Endothelial cell of umbilical vein (primary cell): ENCODE measurements at regions not wholly inside any gene's neighbourhood (a gene's known extent, or its start where the extent isn't known, plus 50 kb on each side); places are given as distances from the start of the nearest gene placed in this dataset.

ENCODE experiments used
- BruUV-seq: library from RNA; stranded (reverse); fragments of 400-500 nt; replicated peaks from 2 replicates; lab custom pipeline; 2021; lab: Mats Ljungman, UMichigan
- CTCF ChIA-PET: fragments of 300-600, 350-600 bp; sonication (Branson Sonifier 250); formaldehyde crosslinking; loops from one replicate; lab custom pipeline; 2021; ENCODE audit warnings: antibody characterized with exemption, inconsistent platforms; lab: Charles Lee
- POLR2A ChIA-PET: fragments of 300-600, 350-600 bp; sonication (Branson Sonifier 250); formaldehyde crosslinking; loops from one replicate; lab custom pipeline; 2021; ENCODE audit warnings: antibody characterized with exemption, inconsistent platforms; lab: Charles Lee
- DNase-seq: peaks from one replicate; pipeline ENCODE4 v3.0.0-alpha.2; 2011; ENCODE audit warnings: low read depth, low spot score
- FAIRE-seq: peaks from 2 replicates; lab custom pipeline; 2011; peaks lifted over from hg19 to GRCh38; lab: Jason Lieb, UNC
- H2AFZ ChIP-seq: 2 replicates; pipeline ENCODE4 v1.6.0; 2012; ENCODE audit warnings: low read depth, low read length, control low read depth, inconsistent platforms
- H3K27ac ChIP-seq: 2 replicates; pipeline ENCODE4 v1.5.1; 2011; ENCODE audit warnings: low read depth, mild to moderate bottlenecking, control low read depth, low read length, moderate library complexity; ENCODE audit not compliant: insufficient read depth
- H3K27me3 ChIP-seq, 2 experiments: 2 replicates each; pipeline versions ENCODE4 v1.6.0 to v1.6.1; 2011; ENCODE audit warnings: low read length in 2 of 2, mixed read lengths in 1 of 2; ENCODE audit not compliant: control insufficient read depth in 2 of 2, insufficient read depth in 2 of 2
- H3K36me3 ChIP-seq, 2 experiments: 2 replicates in 1 of 2; 3 replicates in 1 of 2; pipeline ENCODE4 v1.5.1; 2011; ENCODE audit warnings: low read length in 2 of 2, mild to moderate bottlenecking in 1 of 2, moderate library complexity in 1 of 2; ENCODE audit not compliant: control insufficient read depth in 2 of 2, insufficient read depth in 2 of 2; ENCODE audit errors: extremely low read depth in 1 of 2
- H3K4me1 ChIP-seq: 3 replicates; pipeline ENCODE4 v1.5.1; 2011; ENCODE audit warnings: mild to moderate bottlenecking, low read length; ENCODE audit not compliant: control insufficient read depth, insufficient read depth; ENCODE audit errors: extremely low read depth
- H3K4me2 ChIP-seq: 2 replicates; pipeline ENCODE4 v1.6.1; 2011; ENCODE audit warnings: low read length, control low read depth, mixed read lengths; ENCODE audit not compliant: insufficient read depth
- H3K4me3 ChIP-seq, 3 experiments: fragments of 200-600 bp in 1 of 3; sonication (generic), shearing (Covaris generic) in 1 of 3; replicated peaks in 1 of 3; 2 replicates each; pipeline ENCODE4 v1.5.1; 2011 to 2016; ENCODE audit warnings: control low read depth in 3 of 3, low read length in 3 of 3, mild to moderate bottlenecking in 2 of 3, inconsistent platforms in 1 of 3, low read depth in 1 of 3, moderate library complexity in 1 of 3; ENCODE audit not compliant: insufficient read depth in 1 of 3
- H3K79me2 ChIP-seq: 2 replicates; pipeline ENCODE4 v1.6.0; 2012; ENCODE audit warnings: low read length, inconsistent platforms; ENCODE audit not compliant: control insufficient read depth, insufficient read depth
- H3K9ac ChIP-seq: replicated peaks from 2 replicates; pipeline ENCODE3; 2011; ENCODE audit warnings: low read length, control low read depth; ENCODE audit not compliant: insufficient read depth; ENCODE audit errors: extremely low read depth
- H3K9me1 ChIP-seq: replicated peaks from 3 replicates; pipeline ENCODE4 v1.6.0; 2011; ENCODE audit warnings: mild to moderate bottlenecking, low read length; ENCODE audit not compliant: control insufficient read depth, insufficient read depth; ENCODE audit errors: extremely low read depth
- H3K9me3 ChIP-seq: replicated peaks from 2 replicates; pipeline ENCODE4 v1.5.1; 2012; ENCODE audit warnings: low read length, inconsistent platforms; ENCODE audit not compliant: control insufficient read depth, insufficient read depth
- H4K20me1 ChIP-seq: replicated peaks from 2 replicates; pipeline ENCODE3; 2011; ENCODE audit warnings: mild to moderate bottlenecking, low read length; ENCODE audit not compliant: control insufficient read depth, insufficient read depth; ENCODE audit errors: extremely low read depth
- EZH2 ChIP-seq: IDR thresholded peaks from 2 replicates; pipeline ENCODE4 v1.6.1; 2012; ENCODE audit warnings: borderline replicate concordance, low read depth, mild to moderate bottlenecking, moderate library complexity, low read length, inconsistent platforms; ENCODE audit not compliant: severe bottlenecking
- FOS ChIP-seq: IDR thresholded peaks from 2 replicates; pipeline ENCODE4 v1.6.1; 2011; ENCODE audit warnings: mild to moderate bottlenecking, low read length, moderate library complexity, borderline replicate concordance; ENCODE audit not compliant: insufficient read depth
- GATA2 ChIP-seq: IDR thresholded peaks from 2 replicates; pipeline ENCODE4 v1.7.0; 2011; ENCODE audit warnings: low read depth, mild to moderate bottlenecking, moderate library complexity, mixed read lengths, low read length; ENCODE audit not compliant: insufficient read length, insufficient read depth
- JUN ChIP-seq: IDR thresholded peaks from 2 replicates; pipeline ENCODE4 v1.6.1; 2011; ENCODE audit warnings: borderline replicate concordance, low read depth; ENCODE audit not compliant: insufficient read length, insufficient read depth
- MYC ChIP-seq: IDR thresholded peaks from one replicate; pipeline ENCODE4 v1.6.1; 2011; ENCODE audit warnings: mild to moderate bottlenecking, low read depth, low read length
- POLR2A ChIP-seq: IDR thresholded peaks from 2 replicates; pipeline ENCODE4 v1.6.1; 2012; ENCODE audit warnings: low read depth, mild to moderate bottlenecking, control low read depth, low read length
- POLR2AphosphoS5 ChIP-seq: IDR thresholded peaks from 2 replicates; pipeline ENCODE4 v1.6.1; 2012; ENCODE audit warnings: low read depth, mild to moderate bottlenecking, control low read depth, low read length, moderate library complexity; ENCODE audit not compliant: insufficient read depth
- dilution Hi-C: fragments of 300-500 bp; cut with MboI; formaldehyde crosslinking; loops from one replicate; pipeline ENCODE4 v1.15.0; 2019; ENCODE audit warnings: low sequenced_read_pairs; ENCODE audit not compliant: extremely low pct_ligation_motif_present
- intact Hi-C: fragments of 100-400 bp; cut with micrococcal nuclease; formaldehyde crosslinking; loops from one replicate; pipeline ENCODE4 v1.10.0; 2022
- TF ChIP-seq, protein P1 (sequence below): IDR thresholded peaks from 2 replicates; pipeline ENCODE4 v1.6.1; 2011; ENCODE audit not compliant: insufficient read depth, insufficient read length
- TF ChIP-seq, protein P2 (sequence below), 2 donors: IDR thresholded peaks; 1 replicate in 1 of 2; 2 replicates in 1 of 2; pipeline ENCODE4 v1.5.1; 2011; ENCODE audit warnings: low read length in 2 of 2, mild to moderate bottlenecking in 2 of 2, moderate library complexity in 2 of 2, control low read depth in 1 of 2, inconsistent platforms in 1 of 2, low read depth in 1 of 2; ENCODE audit not compliant: insufficient read depth in 1 of 2; ENCODE audit errors: extremely low read depth in 1 of 2

DNA sequence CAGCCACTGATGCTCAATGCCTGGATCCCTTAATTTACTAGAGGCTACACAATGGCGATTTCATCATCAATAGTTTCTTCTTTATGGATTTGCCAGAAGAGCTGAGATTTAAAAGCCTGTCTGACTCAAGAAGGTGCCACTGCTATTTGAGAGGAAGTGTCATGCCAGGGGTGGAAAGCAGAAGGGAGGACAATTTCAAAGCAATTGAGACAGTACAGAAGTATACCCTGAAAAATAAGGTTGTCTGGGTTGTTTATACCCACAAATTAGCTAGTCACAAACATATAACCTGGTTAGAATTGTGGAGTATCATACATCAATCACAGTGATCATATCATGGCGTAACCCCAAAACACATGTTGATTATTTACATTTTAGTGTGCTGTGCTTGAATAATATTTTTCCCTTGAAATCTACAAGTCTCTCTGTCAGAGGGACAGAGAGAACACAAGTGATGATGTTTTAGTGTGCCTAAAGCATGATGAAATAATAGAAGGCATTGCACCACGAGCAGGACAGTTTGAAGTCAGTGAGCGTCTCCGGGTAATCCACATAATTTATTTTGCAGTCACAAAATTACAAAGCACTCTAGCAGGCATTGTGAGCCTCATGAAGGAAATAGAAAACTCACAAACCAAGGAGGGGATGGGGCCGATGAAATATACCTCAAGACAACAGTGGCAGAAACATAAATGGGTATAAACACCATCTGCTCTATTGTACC is 312.2 kb upstream of the SPRED2 start:
- H3K9ac ChIP-seq, result no peak overlapping the region
- no peak for DNase-seq
- H3K36me3 ChIP-seq, result no peaks in the 10 kb centered on the region
- intact Hi-C loops, result no loop called here
- no peaks in the 10 kb centered on the region for H3K27me3 ChIP-seq
- POLR2A ChIA-PET, result no interaction called here
- no peak overlapping the region for H3K27ac ChIP-seq
- TF ChIP-seq MYC, result no peak
- TF ChIP-seq, protein P1, sequence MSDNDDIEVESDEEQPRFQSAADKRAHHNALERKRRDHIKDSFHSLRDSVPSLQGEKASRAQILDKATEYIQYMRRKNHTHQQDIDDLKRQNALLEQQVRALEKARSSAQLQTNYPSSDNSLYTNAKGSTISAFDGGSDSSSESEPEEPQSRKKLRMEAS, result no peak
- TF ChIP-seq EZH2, result no peak
- no peak for TF ChIP-seq GATA2
- no peak for TF ChIP-seq FOS
- no peak for TF ChIP-seq POLR2A
- TF ChIP-seq, protein P2, sequence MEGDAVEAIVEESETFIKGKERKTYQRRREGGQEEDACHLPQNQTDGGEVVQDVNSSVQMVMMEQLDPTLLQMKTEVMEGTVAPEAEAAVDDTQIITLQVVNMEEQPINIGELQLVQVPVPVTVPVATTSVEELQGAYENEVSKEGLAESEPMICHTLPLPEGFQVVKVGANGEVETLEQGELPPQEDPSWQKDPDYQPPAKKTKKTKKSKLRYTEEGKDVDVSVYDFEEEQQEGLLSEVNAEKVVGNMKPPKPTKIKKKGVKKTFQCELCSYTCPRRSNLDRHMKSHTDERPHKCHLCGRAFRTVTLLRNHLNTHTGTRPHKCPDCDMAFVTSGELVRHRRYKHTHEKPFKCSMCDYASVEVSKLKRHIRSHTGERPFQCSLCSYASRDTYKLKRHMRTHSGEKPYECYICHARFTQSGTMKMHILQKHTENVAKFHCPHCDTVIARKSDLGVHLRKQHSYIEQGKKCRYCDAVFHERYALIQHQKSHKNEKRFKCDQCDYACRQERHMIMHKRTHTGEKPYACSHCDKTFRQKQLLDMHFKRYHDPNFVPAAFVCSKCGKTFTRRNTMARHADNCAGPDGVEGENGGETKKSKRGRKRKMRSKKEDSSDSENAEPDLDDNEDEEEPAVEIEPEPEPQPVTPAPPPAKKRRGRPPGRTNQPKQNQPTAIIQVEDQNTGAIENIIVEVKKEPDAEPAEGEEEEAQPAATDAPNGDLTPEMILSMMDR (IDR thresholded peaks at IDR 0.05; ENCODE audit: extremely low read depth in 1 of 2, insufficient read depth in 1 of 2, low read depth in 1 of 2, low read length in 2 of 2), result no peak
- TF ChIP-seq JUN, result no peak
- TF ChIP-seq POLR2AphosphoS5, result no peak
- FAIRE-seq, result no peak
- H3K9me1 ChIP-seq, result no peaks in the 10 kb centered on the region
- H3K4me2 ChIP-seq, result no peak overlapping the region
- no peaks in the 10 kb centered on the region for H3K9me3 ChIP-seq
- no peak overlapping the region for H3K4me3 ChIP-seq
- no peaks in the 10 kb centered on the region for H4K20me1 ChIP-seq
- no TSS peak for BruUV-seq
- H3K79me2 ChIP-seq, result no peaks in the 10 kb centered on the region
- dilution Hi-C loops, result no loop called here
- CTCF ChIA-PET, result no interaction called here
- no peaks in the 10 kb centered on the region for H3K4me1 ChIP-seq
- H2AFZ ChIP-seq, result no peak overlapping the region
